ENCODE measurements at regions not wholly inside any gene's neighbourhood (a gene's known extent, or its start where the extent isn't known, plus 50 kb on each side); places are given as distances from the start of the nearest gene placed in this dataset.
"Not testable (repeated sequence)": the region's sequence is repeated elsewhere in the genome, so short reads cannot be mapped to it uniquely, and the experiment has no call there.

DNA sequence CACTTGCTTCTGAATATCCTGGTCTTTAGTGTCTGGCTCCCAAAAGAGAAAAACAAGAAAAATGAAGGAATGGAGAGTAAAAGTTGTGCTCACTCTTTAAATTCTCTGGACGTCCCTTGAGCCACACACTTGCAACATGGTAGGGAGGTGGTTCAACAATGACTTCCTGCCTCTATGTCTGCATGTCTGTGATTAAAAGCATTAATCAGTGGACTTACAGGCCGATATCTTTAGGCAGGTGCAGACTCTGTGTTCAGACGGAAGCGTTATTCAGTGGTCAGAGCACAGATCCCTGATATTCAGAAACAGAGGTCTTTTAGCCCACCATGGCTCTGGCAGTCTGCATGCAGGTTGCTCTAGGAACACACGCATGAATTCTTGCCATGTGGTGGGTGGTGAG is 1920.0 kb upstream of the RAG2 start:
- H3K4me1 Mint-ChIP-seq (ENCODE audit: unreplicated experiment), result no peaks in the 10 kb centered on the region
- no peak overlapping the region for H3K4me3 Mint-ChIP-seq
- no peaks in the 10 kb centered on the region for H3K9me3 Mint-ChIP-seq
- H3K27ac Mint-ChIP-seq, result no peak overlapping the region
- H3K36me3 Mint-ChIP-seq, result no peaks in the 10 kb centered on the region
- TF ChIP-seq, protein P1, sequence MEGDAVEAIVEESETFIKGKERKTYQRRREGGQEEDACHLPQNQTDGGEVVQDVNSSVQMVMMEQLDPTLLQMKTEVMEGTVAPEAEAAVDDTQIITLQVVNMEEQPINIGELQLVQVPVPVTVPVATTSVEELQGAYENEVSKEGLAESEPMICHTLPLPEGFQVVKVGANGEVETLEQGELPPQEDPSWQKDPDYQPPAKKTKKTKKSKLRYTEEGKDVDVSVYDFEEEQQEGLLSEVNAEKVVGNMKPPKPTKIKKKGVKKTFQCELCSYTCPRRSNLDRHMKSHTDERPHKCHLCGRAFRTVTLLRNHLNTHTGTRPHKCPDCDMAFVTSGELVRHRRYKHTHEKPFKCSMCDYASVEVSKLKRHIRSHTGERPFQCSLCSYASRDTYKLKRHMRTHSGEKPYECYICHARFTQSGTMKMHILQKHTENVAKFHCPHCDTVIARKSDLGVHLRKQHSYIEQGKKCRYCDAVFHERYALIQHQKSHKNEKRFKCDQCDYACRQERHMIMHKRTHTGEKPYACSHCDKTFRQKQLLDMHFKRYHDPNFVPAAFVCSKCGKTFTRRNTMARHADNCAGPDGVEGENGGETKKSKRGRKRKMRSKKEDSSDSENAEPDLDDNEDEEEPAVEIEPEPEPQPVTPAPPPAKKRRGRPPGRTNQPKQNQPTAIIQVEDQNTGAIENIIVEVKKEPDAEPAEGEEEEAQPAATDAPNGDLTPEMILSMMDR (conservative IDR thresholded peaks at IDR 0.05), result no peak
- H3K27me3 Mint-ChIP-seq, result no peaks in the 10 kb centered on the region
- DNase-seq (ENCODE audit: extremely low spot score, unreplicated experiment), result no peak

DNA sequence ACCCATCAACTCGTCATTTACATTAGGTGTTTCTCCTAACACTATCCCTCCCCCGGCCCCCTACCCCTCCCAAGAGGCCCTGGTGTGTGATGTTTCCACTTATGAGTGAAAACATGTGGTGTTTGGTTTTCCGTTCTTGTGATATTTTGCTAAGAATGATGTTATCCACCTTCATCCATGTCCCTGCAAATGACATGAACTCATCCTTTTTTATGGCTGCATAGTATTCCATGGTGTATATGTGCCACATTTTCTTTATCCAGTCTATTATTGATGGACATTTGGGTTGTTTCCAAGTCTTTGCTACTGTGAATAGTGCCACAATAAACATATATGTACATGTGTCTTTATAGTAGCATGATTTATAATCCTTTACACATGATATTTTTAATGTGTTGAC is 1914.8 kb upstream of the RAG2 start:
- not testable (repeated sequence) for H3K36me3 Mint-ChIP-seq; DNase-seq (ENCODE audit: extremely low spot score, unreplicated experiment); H3K9me3 Mint-ChIP-seq; H3K4me3 Mint-ChIP-seq; H3K27ac Mint-ChIP-seq; H3K4me1 Mint-ChIP-seq (ENCODE audit: unreplicated experiment); H3K27me3 Mint-ChIP-seq

DNA sequence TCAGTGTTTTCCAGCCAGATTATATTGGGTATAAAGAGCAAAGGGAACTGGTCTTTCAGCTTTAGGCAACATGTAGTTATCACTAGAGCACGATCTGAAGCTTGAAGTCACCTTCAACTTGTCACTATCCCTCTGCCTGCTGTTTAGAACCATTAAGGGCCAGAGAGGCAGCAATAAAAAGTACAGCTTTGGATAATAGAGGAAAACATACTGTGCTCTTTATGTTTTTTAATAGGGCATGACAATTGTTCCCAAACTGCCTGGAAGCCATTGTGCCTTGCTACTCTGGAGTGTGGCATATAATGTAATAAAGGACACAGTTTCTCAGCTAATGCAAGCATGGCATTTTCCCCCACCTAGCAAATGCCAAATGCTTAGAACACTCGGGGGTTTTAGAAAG is 1912.0 kb upstream of the RAG2 start:
- TF ChIP-seq, protein P1 (conservative IDR thresholded peaks at IDR 0.05), result no peak
- DNase-seq (ENCODE audit: extremely low spot score, unreplicated experiment), result no peak
- H3K36me3 Mint-ChIP-seq, result no peaks in the 10 kb centered on the region
- H3K27me3 Mint-ChIP-seq, result no peaks in the 10 kb centered on the region
- no peak overlapping the region for H3K4me3 Mint-ChIP-seq
- H3K9me3 Mint-ChIP-seq, result no peaks in the 10 kb centered on the region
- H3K4me1 Mint-ChIP-seq (ENCODE audit: unreplicated experiment), result no peaks in the 10 kb centered on the region
- H3K27ac Mint-ChIP-seq, result no peak overlapping the region

DNA sequence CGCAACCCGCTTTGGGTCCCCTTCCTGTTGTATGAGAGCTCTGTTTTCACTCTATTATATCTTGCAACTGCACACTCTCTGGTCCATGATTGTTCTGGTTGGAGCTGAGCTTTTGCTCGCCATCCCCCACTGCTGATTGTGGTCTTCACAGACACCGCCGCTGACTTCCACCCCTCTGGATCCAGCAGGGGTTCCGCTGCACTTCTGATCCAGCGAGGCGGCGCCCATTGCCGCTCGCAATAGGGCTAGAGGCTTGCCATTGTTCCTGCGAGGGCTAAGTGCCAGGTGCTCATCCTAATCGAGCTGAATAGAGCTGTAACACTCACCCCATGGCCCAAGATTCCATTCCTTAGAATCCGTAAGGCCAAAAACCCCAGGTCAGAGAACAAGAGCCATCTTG is 1905.8 kb upstream of the RAG2 start:
- H3K4me1 Mint-ChIP-seq (ENCODE audit: unreplicated experiment), result no peaks in the 10 kb centered on the region
- H3K4me3 Mint-ChIP-seq, result no peak overlapping the region
- no peaks in the 10 kb centered on the region for H3K36me3 Mint-ChIP-seq
- no peak for DNase-seq (ENCODE audit: extremely low spot score, unreplicated experiment)
- no peaks in the 10 kb centered on the region for H3K27me3 Mint-ChIP-seq
- H3K27ac Mint-ChIP-seq, result no peak overlapping the region
- TF ChIP-seq, protein P1 (conservative IDR thresholded peaks at IDR 0.05), result no peak
- no peaks in the 10 kb centered on the region for H3K9me3 Mint-ChIP-seq

DNA sequence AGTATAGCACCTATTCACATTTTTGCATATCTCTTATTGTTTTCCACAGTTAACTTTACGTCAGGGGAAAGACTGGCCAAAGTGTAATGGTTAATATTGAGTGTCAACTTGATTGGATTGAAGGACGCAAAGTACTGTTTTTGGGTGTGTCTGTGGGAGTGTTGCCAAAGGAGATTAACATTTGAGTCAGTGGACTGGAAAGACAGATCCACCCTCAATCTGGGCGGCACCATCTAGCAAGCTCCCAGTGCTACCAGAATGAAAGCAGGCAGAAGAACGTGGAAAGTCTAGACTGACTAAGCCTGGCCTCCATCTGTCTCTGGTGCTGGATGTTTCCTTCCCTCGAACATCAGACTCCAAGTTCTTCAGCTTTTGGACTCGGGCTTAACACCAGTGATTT is 1900.7 kb upstream of the RAG2 start:
- Mint-ChIP-seq H3K27me3 (no peaks in the 10 kb centered on the region), H3K27ac (no peak overlapping the region), H3K4me3 (no peak overlapping the region), H3K4me1 (ENCODE audit: unreplicated experiment) (no peaks in the 10 kb centered on the region), H3K36me3 (no peaks in the 10 kb centered on the region), H3K9me3 (no peaks in the 10 kb centered on the region)
- TF ChIP-seq, protein P1 (conservative IDR thresholded peaks at IDR 0.05), result no peak
- no peak for DNase-seq (ENCODE audit: extremely low spot score, unreplicated experiment)

DNA sequence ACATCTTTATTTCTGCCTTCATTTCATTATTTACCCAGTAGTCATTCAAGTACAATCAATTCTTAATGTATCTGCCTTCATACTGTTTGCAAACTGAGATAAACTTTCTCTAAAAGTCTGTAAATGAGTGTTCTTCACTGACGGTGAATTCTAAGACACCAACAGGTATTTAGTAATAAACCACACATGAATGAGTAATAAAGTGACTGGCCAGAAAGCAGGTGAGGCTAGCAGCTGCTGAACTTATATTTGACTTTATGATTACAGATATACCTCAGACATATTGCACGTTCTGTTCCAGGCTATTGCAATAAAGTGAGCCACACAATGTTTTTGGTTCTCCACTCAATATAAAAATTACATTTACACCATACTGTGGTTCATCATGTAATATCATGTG is 1894.0 kb upstream of the RAG2 start:
- Mint-ChIP-seq H3K4me1 (ENCODE audit: unreplicated experiment) (no peaks in the 10 kb centered on the region), H3K4me3 (no peak overlapping the region), H3K27me3 (no peaks in the 10 kb centered on the region), H3K9me3 (peaks cover 11% of the 10 kb centered on the region), H3K36me3 (no peaks in the 10 kb centered on the region), H3K27ac (no peak overlapping the region)
- DNase-seq (ENCODE audit: extremely low spot score, unreplicated experiment), result no peak
- TF ChIP-seq, protein P1 (conservative IDR thresholded peaks at IDR 0.05), result no peak
